ENCODE measurements at regions not wholly inside any gene's neighbourhood (a gene's known extent, or its start where the extent isn't known, plus 50 kb on each side); places are given as distances from the start of the nearest gene placed in this dataset.

- TF ChIP-seq, protein P1, sequence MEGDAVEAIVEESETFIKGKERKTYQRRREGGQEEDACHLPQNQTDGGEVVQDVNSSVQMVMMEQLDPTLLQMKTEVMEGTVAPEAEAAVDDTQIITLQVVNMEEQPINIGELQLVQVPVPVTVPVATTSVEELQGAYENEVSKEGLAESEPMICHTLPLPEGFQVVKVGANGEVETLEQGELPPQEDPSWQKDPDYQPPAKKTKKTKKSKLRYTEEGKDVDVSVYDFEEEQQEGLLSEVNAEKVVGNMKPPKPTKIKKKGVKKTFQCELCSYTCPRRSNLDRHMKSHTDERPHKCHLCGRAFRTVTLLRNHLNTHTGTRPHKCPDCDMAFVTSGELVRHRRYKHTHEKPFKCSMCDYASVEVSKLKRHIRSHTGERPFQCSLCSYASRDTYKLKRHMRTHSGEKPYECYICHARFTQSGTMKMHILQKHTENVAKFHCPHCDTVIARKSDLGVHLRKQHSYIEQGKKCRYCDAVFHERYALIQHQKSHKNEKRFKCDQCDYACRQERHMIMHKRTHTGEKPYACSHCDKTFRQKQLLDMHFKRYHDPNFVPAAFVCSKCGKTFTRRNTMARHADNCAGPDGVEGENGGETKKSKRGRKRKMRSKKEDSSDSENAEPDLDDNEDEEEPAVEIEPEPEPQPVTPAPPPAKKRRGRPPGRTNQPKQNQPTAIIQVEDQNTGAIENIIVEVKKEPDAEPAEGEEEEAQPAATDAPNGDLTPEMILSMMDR (IDR thresholded peaks at IDR 0.05) = no peak
- TF ChIP-seq POLR2A (IDR thresholded peaks at IDR 0.05) = no peak
These were observed 1025.6 kb upstream of the PIK3C3 start for GRCh38 chr18:40929399-40929798.
